HG02610 (cell line): ENCODE measurements at regions not wholly inside any gene's neighbourhood (a gene's known extent, or its start where the extent isn't known, plus 50 kb on each side); places are given as distances from the start of the nearest gene placed in this dataset.
A peak's percentile ranks its signal among the peaks of the same experiment; 100 is the strongest.
"Not testable (repeated sequence)": the region's sequence is repeated elsewhere in the genome, so short reads cannot be mapped to it uniquely, and the experiment has no call there.

ENCODE experiments used
- ATAC-seq: cut with Tn5 transposase; IDR thresholded peaks from one replicate; pipeline ENCODE4 v1.9.1; 2021; ENCODE audit warnings: mild to moderate bottlenecking, moderate library complexity; ENCODE audit not compliant: unreplicated experiment

- no peak for ATAC-seq
These were observed 96.7 kb upstream of the BET1 start for GRCh38 chr7:94100723-94101345.

- ATAC-seq: no peak
These were observed 100.1 kb upstream of the BET1 start for GRCh38 chr7:94104301-94104700.

- ATAC-seq: peak; percentile 59
These were observed 105.4 kb upstream of the BET1 start for GRCh38 chr7:94109556-94109955.

- no peak for ATAC-seq
These were observed 106.9 kb upstream of the BET1 start for GRCh38 chr7:94111009-94111408.

GRCh38 chr7:94115316-94115715 is 111.2 kb upstream of the BET1 start:
- ATAC-seq: no peak

- ATAC-seq: no peak
These were observed 119.0 kb upstream of the BET1 start for GRCh38 chr7:94123136-94123535.

GRCh38 chr7:94127026-94127425 is 122.9 kb upstream of the BET1 start:
- ATAC-seq: no peak

DNA sequence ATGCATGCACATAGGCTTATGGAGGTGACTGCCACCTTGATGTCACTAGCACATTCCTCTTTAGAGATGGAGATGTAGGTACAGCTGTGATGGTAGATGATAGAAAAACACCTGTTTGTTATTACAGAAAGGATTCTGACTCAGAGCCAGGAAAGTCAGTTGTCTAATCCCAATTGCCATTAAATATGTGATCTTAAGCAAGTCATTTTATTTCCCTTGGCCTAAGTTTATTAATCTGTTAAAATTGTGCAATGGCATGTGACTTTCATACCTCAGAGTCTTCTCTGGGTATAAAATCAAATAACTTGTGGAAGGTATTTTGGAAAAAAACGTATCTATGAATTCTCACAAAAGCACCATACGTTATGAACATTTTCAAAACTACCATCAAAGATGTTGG is 123.9 kb upstream of the BET1 start:
- no peak for ATAC-seq

DNA sequence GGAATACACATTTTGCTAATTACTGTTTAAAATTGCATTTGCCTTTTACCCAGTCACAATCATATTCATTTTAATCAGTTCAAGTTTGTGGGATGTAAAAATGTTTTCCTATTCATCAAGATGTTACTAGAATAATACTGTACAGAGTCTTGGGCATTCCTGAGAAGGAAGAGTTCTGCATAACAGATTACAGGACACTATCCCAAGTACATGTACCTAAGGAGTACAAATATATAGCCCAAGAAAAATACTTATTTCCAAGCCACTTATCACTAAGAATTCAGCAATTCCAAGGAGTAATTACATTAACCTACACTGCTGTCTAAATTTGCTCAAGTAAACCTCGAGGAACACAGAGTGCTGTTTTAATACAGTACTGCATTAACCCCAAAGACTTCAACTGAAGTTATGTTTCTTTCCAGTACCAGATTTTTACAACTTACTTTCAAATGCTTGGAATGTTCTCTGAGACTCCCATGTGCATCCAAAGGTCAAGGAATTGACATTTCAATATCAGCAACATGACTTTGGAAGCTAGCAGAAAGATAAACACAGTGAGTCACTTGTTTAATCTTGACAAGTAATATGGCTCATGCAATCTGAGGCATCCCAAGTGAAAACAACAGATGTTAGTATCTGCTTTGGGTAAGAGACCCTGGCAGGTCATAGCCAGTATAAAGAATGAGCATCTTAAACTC is 125.4 kb upstream of the BET1 start:
- no peak for ATAC-seq

GRCh38 chr7:94130716-94131115 is 126.6 kb upstream of the BET1 start:
- ATAC-seq: no peak

- peak; percentile 90 for ATAC-seq
These were observed 129.3 kb upstream of the BET1 start for GRCh38 chr7:94133460-94133859.

DNA sequence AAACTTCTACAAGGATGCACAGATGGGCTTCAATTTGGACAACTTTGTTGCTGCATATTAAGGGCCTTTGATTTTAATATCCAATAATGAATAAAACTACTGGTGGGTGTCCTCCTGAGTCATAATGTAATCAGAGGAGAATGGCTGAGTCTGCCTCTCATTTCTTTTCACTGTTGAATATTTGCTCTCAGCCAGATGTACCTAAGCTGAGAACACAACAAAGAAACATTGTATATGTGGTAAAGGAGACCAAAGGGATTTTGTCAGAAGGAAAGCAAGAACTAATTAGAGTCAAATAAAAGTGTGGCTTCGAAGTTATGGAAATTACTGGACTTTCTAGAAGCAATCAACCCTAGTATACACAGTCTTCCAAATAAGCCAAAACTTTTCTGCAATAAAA is 131.0 kb upstream of the BET1 start:
- no peak for ATAC-seq

DNA sequence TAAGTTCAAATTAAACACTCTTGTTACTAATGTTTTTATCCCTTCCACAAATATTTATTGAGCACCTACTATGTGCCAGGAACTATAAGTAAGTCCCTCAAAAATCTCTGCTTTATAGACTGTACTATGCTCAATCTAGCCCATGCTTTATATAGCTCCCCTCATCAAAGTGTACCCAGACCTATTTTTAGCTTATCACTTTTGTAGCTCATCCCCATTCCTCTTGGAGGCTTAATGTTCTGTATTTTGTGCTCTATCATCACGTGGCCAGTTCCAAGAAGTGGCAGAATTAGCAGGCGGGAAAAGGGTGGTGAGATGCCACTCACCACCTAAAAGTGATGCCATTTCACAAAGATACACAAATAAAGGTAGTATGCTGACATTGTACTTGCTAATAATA is 138.1 kb upstream of the BET1 start:
- no peak for ATAC-seq

DNA sequence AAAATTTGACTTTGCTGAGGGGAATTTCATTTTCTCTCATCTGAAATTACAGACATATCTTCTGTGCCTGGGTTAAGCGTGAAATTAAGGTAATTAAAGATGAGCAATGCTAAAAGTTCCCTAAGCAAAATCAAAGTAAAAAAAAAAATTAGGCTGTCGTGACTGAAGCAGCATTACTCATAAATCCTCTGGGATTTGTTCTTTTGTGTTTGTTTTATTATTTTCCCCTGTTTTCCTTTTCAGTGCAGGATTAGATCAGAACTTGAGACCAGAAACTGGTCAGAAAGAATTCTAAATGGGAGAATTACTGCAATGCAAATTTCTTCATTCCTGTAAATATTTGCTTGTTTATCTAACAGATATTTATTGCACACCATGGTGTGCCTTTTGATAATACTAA is 141.4 kb upstream of the BET1 start:
- ATAC-seq: no peak

DNA sequence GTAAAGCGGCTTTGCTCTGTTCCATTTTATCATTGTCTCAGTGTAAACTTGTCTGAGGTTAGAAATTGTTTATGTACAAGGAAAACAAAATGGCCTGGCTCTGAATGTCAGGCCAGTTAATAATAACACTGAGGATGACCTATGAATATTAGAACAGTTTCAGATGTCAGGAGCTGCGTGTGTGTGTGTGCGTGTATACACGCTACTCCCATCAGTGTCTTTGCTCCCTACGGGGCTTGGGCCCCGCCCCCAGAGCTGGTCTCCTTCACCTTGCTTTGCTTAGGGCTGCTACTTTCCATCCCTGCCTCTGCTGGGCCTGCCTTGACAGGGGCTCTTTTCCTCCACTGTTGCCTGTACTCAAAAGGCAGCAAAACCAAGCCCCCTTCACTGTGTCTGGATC is 142.3 kb upstream of the BET1 start:
- no peak for ATAC-seq

GRCh38 chr7:94149789-94150545 is 145.8 kb upstream of the BET1 start:
- no peak for ATAC-seq

DNA sequence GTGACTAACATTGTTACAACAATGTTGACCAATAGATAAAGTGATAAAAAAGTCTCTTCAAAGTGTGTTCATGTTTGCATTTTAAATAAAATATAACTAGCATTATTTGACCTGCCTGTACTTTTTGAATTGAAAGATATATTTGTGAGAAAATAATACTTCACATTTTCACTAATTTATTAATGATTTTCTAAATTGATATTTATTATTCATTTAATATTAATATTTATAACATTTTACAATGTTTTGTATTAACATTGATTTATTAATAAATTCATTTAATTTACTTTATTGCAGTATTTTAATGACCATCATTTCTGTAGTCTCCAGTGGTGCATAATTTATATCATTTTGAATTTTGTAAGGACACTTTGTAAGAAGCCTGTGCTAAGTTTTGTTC is 150.0 kb upstream of the BET1 start:
- no peak for ATAC-seq

DNA sequence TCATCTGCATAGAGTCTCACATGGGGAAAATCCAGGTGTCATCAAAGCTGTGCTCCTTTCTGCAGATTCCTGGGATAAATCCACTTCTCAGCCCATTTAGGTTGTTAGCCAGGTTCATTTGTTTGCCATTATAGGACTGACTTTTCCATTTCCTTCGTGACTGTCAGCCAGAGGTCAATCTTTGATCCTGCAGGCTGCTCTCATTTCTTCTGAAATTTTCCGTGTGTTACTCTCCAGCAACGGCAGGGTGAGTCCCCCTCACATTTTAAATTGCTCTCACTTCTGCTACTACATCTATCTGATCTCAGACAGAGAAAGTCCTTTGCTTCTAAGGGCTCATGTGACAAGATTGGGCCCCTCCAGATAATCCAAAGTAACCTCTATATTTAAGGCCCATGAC is 150.7 kb upstream of the BET1 start:
- ATAC-seq: no peak

- ATAC-seq: not testable (repeated sequence)
These were observed 153.6 kb upstream of the BET1 start for GRCh38 chr7:94157659-94158306.

DNA sequence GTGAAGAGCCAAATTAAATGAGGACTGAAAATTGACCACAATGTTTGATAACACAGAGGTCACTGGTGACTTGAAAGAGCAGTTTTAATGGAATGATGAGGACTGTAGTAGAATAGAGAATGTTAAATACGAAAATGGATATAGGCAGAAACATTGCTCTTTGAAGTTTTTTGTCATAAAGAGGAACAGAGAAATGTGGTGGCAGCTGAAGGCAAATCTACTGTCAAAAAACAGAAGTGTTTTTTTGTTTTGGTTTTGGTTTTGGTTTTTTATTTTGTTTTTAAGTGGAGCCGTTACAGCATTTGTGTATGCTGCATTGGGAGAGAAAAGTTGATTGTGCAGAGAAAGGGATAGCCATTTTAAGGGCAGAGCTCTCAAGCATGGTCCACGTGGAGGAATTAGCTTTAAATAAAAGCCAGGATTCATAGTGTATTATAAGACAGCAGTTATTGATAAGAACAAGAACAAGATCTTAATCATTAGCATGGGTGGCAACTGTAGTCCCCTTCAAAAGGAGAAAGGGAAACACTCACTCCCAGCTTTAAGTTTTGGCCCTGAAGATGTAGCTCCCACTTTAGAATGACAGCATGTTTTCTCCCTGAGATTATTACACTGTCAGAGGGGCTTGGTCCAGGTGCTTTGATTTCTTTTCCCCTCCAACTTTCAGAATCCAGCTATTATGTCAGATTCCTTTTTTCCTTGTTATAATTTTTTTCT is 156.7 kb upstream of the BET1 start:
- peak; percentile 99 for ATAC-seq

GRCh38 chr7:94161476-94161875 is 157.3 kb upstream of the BET1 start:
- no peak for ATAC-seq
